Activated CD8-positive, alpha-beta memory T cell treated with anti-CD3 and anti-CD28 coated beads, Interleukin-2, amount 50 U/mL, for 4 hours (primary cell): ENCODE measurements at regions not wholly inside any gene's neighbourhood (a gene's known extent, or its start where the extent isn't known, plus 50 kb on each side); places are given as distances from the start of the nearest gene placed in this dataset.

Source experiments
- DNase-seq: peaks from one replicate; pipeline ENCODE4 v3.0.0-alpha.2; 2020

- DNase-seq, result no peak
Observed at GRCh38 chr21:24045775-24046215, 1561.5 kb downstream of the MRPL39 start.

GRCh38 chr21:24045373-24045772, 1561.9 kb downstream of the MRPL39 start:
- no peak for DNase-seq

- DNase-seq, result no peak
Observed at GRCh38 chr21:24042687-24043086, 1564.6 kb downstream of the MRPL39 start.

- DNase-seq, result no peak
Observed at GRCh38 chr21:24032709-24033232, 1574.5 kb downstream of the MRPL39 start.

- no peak for DNase-seq
Observed at GRCh38 chr21:24027396-24027795, 1579.9 kb downstream of the MRPL39 start.

- DNase-seq, result no peak
Observed at GRCh38 chr21:24025101-24025500, 1582.2 kb downstream of the MRPL39 start.

- no peak for DNase-seq
Observed at GRCh38 chr21:24023936-24024335, 1583.3 kb downstream of the MRPL39 start.

GRCh38 chr21:24023402-24023801, 1583.9 kb downstream of the MRPL39 start:
- no peak for DNase-seq

GRCh38 chr21:24014381-24014780, 1592.9 kb downstream of the MRPL39 start:
- DNase-seq, result no peak

GRCh38 chr21:24011087-24011486, 1596.2 kb downstream of the MRPL39 start:
- DNase-seq, result no peak

GRCh38 chr21:24007592-24007991, 1599.7 kb downstream of the MRPL39 start:
- no peak for DNase-seq

GRCh38 chr21:23986987-23987386, 1620.3 kb downstream of the MRPL39 start:
- no peak for DNase-seq

GRCh38 chr21:23986214-23986613, 1621.1 kb downstream of the MRPL39 start:
- DNase-seq, result no peak

GRCh38 chr21:23982546-23982945, 1624.7 kb downstream of the MRPL39 start:
- no peak for DNase-seq

- DNase-seq, result no peak
Observed at GRCh38 chr21:23977971-23978370, 1629.3 kb downstream of the MRPL39 start.

- peak; percentile 60 for DNase-seq
Observed at GRCh38 chr21:23968722-23969647, 1638.3 kb downstream of the MRPL39 start.

GRCh38 chr21:23968008-23968407, 1639.3 kb downstream of the MRPL39 start:
- DNase-seq, result no peak

- no peak for DNase-seq
Observed at GRCh38 chr21:23963454-23963853, 1643.8 kb downstream of the MRPL39 start.

GRCh38 chr21:23960769-23961168, 1646.5 kb downstream of the MRPL39 start:
- no peak for DNase-seq

- DNase-seq, result no peak
Observed at GRCh38 chr21:23955135-23955843, 1652.0 kb downstream of the MRPL39 start.

GRCh38 chr21:23952269-23952668, 1655.0 kb downstream of the MRPL39 start:
- DNase-seq, result no peak

GRCh38 chr21:23951251-23951650, 1656.0 kb downstream of the MRPL39 start:
- DNase-seq, result no peak

- DNase-seq, result no peak
Observed at GRCh38 chr21:23950344-23950743, 1656.9 kb downstream of the MRPL39 start.

- no peak for DNase-seq
Observed at GRCh38 chr21:23949493-23949892, 1657.8 kb downstream of the MRPL39 start.
